ENCODE measurements at regions not wholly inside any gene's neighbourhood (a gene's known extent, or its start where the extent isn't known, plus 50 kb on each side); places are given as distances from the start of the nearest gene placed in this dataset.

GRCh38 chr3:164683489-164683888, 394.8 kb downstream of the SI start:
- H3K36me3 ChIP-seq: no peaks in the 10 kb centered on the region
- H3K27me3 ChIP-seq: no peaks in the 10 kb centered on the region
- H3K27ac ChIP-seq: no peak overlapping the region
- intact Hi-C loops (cut with DNase I): no loop called here
- DNase-seq: no peak
- TF ChIP-seq POLR2A (IDR thresholded peaks at IDR 0.05) (no peak), CTCF (IDR thresholded peaks at IDR 0.05) (no peak)
- H3K9me3 ChIP-seq: no peaks in the 10 kb centered on the region
- H3K4me1 ChIP-seq: no peaks in the 10 kb centered on the region
- 40% methylated on average over 3 of the region's 3 CpGs for WGBS (ENCODE audit: insufficient coverage, low coverage, low lambda C conversion rate, missing lambda C conversion rate)
- H3K4me3 ChIP-seq: no peak overlapping the region
- no peak for ATAC-seq

GRCh38 chr3:164679245-164679644, 399.1 kb downstream of the SI start:
- H3K4me3 ChIP-seq: no peak overlapping the region
- intact Hi-C loops (cut with DNase I): no loop called here

GRCh38 chr3:164677317-164677716, 401.0 kb downstream of the SI start:
- H3K36me3 ChIP-seq: no peaks in the 10 kb centered on the region

More at GRCh38 chr3:164679245-164679644, 399.1 kb downstream of the SI start:
- H3K4me1 ChIP-seq: no peaks in the 10 kb centered on the region
- no peak overlapping the region for H3K27ac ChIP-seq
- no peaks in the 10 kb centered on the region for H3K9me3 ChIP-seq
- 92% methylated on average over 1 of the region's 1 CpG for WGBS (ENCODE audit: insufficient coverage, low coverage, low lambda C conversion rate, missing lambda C conversion rate)
- ATAC-seq (no peak), DNase-seq (no peak)
- no peaks in the 10 kb centered on the region for H3K36me3 ChIP-seq
- TF ChIP-seq CTCF (IDR thresholded peaks at IDR 0.05): no peak
- TF ChIP-seq POLR2A (IDR thresholded peaks at IDR 0.05): no peak
- H3K27me3 ChIP-seq: no peaks in the 10 kb centered on the region

DNA sequence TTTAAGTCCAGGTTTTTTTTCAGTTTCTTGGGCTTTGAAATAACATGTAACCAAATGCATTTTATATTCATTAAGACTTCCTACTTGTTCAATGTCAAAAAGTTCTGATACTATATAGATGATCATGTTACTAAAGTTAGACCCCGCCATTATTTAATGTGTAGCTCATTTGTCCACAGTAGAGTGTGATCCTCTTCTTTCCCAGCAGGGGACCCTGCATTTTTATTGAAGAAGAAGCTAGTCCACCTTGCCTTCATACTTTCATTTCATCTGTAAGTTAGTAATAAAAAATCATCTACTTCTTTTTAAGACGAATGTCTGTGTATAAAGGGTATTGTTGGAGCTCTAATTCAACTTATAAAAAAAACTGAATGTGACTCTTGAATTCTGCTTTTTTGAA, 404.6 kb downstream of the SI start:
- WGBS (ENCODE audit: insufficient coverage, low coverage, low lambda C conversion rate, missing lambda C conversion rate): 78% methylated on average over 2 of the region's 2 CpGs
- H3K4me3 ChIP-seq: no peak overlapping the region
- no peaks in the 10 kb centered on the region for H3K36me3 ChIP-seq
- no peak for DNase-seq
- H3K27me3 ChIP-seq: no peaks in the 10 kb centered on the region
- ATAC-seq: no peak
- intact Hi-C loops (cut with DNase I): no loop called here
- no peaks in the 10 kb centered on the region for H3K9me3 ChIP-seq
- H3K4me1 ChIP-seq: no peaks in the 10 kb centered on the region
- no peak overlapping the region for H3K27ac ChIP-seq
- TF ChIP-seq POLR2A (IDR thresholded peaks at IDR 0.05): no peak
- no peak for TF ChIP-seq CTCF (IDR thresholded peaks at IDR 0.05)

More at GRCh38 chr3:164677317-164677716, 401.0 kb downstream of the SI start:
- Histone ChIP-seq H3K9me3 (no peaks in the 10 kb centered on the region), H3K27ac (no peak overlapping the region), H3K27me3 (no peaks in the 10 kb centered on the region), H3K4me3 (no peak overlapping the region), H3K4me1 (no peaks in the 10 kb centered on the region)
- intact Hi-C loops (cut with DNase I): no loop called here
- 53% methylated on average over 4 of the region's 4 CpGs for WGBS (ENCODE audit: insufficient coverage, low coverage, low lambda C conversion rate, missing lambda C conversion rate)
- DNase-seq: no peak
- no peak for TF ChIP-seq CTCF (IDR thresholded peaks at IDR 0.05)
- no peak for TF ChIP-seq POLR2A (IDR thresholded peaks at IDR 0.05)
- ATAC-seq: no peak

DNA sequence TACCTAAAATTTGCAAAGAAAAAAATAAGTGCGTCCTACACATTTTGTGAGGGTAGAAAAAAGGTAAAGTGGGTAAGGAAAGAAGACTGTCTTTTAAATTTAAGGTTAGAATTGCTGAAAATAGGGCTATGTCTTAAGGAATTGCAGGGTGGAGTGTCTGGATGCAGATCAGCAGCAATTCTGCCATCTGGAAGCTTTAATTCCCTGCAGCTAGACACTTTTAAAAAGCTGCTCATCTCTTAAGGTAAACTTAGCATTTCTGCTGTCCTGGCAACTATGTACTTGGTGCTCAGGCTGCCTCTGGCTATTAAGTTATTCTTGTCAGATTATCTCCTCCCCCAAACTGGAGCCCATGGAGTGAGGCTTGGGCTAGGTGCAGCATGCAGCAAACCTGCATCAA, 420.2 kb downstream of the SI start:
- H3K4me3 ChIP-seq: no peak overlapping the region
- no peaks in the 10 kb centered on the region for H3K9me3 ChIP-seq
- intact Hi-C loops (cut with DNase I): no loop called here
- TF ChIP-seq POLR2A (IDR thresholded peaks at IDR 0.05): no peak
- no peak for TF ChIP-seq CTCF (IDR thresholded peaks at IDR 0.05)
- H3K4me1 ChIP-seq: no peaks in the 10 kb centered on the region
- ATAC-seq (no peak), DNase-seq (no peak)
- no peak overlapping the region for H3K27ac ChIP-seq
- 73% methylated on average over 1 of the region's 1 CpG for WGBS (ENCODE audit: insufficient coverage, low coverage, low lambda C conversion rate, missing lambda C conversion rate)
- no peaks in the 10 kb centered on the region for H3K36me3 ChIP-seq
- no peaks in the 10 kb centered on the region for H3K27me3 ChIP-seq
